ENCODE measurements at regions not wholly inside any gene's neighbourhood (a gene's known extent, or its start where the extent isn't known, plus 50 kb on each side); places are given as distances from the start of the nearest gene placed in this dataset.

DNA sequence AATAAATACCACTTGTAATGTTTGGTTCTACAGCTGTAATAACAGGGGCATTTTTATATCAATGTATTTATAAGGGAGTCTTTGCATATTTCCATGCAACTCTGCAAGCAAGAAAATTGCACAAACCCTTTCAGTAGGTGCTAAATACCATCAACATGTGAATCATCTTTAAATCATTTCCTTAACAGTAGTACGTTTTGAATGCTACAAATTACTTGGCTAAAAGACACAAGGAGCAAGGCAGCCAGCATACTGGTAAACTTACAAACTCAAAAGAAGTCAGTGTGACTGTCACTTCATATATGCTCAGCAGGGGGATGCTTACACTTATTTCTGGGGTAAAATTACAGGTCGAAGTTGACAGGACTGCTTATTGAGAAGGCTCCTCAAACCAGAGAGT lies 402.4 kb downstream of the EFNB2 start:
- DNase-seq (ENCODE audit: low read depth in 2 of 2), result no peak

DNA sequence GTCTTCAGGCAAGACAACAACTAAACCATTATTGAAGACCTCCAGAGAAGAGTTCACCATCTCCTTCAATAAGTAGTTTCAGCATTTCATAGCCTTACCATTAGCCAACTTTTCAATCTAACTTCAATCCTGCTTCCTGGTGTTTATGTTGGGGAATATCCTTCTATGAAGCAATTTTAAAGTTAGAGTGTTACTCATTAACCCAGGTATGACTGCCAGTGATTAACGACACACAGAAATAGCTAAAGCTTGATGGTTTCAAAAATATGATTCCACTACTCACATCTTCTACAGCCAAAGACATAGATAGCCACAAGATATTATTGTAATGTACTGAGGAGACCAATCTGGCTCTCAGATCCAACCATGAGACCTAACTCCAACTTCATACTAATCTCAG lies 403.2 kb downstream of the EFNB2 start:
- DNase-seq (ENCODE audit: low read depth in 2 of 2), result no peak

DNA sequence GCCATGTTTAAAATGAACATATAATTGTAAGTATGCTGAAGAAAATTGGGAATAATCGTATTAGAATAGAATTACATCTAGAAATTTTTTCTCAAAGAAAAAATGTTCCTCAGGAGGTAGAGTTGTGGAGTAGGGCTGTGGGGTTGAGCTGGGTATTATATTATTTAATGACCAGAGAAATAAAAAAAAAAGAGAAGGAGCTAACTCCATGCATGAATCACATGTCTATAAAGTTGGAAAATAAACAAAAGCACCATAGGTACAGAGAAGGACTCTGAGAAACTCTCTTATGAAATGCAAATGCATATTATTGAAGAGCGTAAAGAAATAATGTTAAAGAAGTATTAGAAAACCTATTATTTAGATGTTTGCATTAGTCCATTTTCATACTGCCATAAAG lies 405.5 kb downstream of the EFNB2 start:
- no peak for DNase-seq (ENCODE audit: low read depth in 2 of 2)

GRCh38 chr13:106129273-106129672 lies 406.2 kb downstream of the EFNB2 start:
- no peak for DNase-seq (ENCODE audit: low read depth in 2 of 2)

- DNase-seq (ENCODE audit: low read depth in 2 of 2), result no peak
Measured at GRCh38 chr13:106122234-106122633, 413.2 kb downstream of the EFNB2 start.

- no peak for DNase-seq (ENCODE audit: low read depth in 2 of 2)
Measured at GRCh38 chr13:106121173-106121754, 414.2 kb downstream of the EFNB2 start.

DNA sequence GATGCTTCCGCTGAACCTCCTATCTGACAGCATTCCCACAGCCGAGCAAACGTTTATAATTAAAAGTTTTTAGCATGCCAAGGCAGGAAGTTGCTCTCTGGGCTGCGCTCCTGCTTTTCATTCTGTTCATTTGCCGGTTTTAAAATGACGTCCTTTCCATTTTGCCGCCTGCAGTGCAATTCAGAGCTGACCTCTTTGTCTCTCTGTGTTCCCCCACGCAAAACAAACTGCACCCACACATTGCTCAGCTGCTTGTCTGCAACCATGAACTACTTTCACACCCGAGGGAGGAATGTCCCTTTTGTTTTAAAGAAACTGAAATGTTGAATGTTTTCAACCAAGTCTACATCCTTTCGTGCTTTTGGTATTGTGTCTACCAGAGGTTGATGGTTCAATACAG lies 416.5 kb downstream of the EFNB2 start:
- no peak for DNase-seq (ENCODE audit: low read depth in 2 of 2)

DNA sequence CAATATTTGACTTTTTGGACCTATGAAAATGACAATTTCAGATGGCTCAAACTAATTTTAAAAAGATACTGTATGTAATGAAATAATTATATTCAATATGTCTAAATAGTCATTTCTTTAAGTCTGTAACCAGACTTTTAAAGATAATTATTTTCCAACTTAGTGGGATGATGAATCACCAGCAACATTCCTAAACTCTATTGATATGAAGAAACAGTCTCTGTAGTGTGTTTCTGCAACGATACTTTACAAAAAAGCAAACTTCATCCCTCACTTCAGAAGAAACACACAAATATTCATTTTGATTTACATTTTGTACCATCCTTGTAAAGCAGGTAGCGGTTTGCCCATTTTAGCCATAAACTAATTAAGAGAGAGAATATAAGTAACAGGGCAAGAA lies 417.4 kb downstream of the EFNB2 start:
- no peak for DNase-seq (ENCODE audit: low read depth in 2 of 2)

DNA sequence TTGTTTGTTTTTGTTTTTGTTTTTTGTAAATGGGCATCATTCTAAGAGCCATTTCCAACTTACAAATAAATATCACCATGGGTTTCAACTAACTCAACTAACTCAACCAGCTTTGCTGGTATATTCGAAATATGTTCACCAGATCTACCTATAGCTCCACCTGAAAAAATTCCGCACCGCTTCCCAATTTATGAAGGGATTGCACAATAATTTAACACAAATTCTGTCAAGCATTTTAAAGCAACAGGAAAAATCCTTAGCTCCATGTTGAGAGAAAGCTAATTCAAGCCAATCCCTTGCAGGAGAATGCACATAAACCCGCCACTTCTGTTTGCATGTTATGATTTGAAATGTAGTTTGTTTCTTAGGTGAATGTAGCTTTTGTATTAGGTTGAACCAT lies 417.8 kb downstream of the EFNB2 start:
- DNase-seq (ENCODE audit: low read depth in 2 of 2), result no peak

DNA sequence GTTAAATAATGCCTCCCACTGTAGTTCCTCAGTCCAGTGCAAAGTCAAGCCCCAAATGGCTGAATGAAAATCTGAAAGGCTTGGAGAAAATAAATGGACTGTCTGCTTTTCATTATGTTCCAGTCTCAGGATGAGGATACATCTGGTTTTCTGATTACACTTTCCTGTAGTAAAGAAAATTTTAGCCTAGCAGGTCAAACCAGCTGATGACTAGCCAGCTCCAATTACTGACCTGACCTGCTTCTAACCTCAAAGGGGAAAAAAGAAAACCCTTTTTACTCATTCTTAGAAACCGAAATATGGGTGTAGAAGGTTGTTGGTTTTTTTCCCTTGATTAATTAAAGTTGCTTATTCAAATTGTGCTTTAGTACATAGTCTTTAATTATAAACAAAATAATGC lies 418.4 kb downstream of the EFNB2 start:
- no peak for DNase-seq (ENCODE audit: low read depth in 2 of 2)

- DNase-seq (ENCODE audit: low read depth in 2 of 2), result no peak
Measured at GRCh38 chr13:106115081-106115480, 420.4 kb downstream of the EFNB2 start.

DNA sequence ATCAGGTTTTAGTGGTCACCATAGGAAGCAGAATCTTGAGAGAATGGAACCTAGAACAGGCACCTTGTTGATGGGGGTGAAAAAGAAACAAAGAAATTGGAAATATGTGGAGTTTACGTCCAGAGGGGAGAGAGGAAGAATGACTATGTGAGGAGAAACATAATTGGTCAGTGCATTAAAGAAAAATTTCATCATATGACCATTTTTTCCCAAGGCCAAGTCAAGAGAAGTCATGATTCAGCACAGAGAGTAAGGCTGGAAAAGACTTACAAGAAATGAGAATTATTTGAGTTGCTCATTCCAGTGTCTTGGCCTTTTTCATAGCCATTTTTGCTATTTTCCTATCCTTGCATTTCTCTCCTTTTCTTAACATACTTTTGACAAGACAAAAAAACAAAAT lies 421.7 kb downstream of the EFNB2 start:
- DNase-seq (ENCODE audit: low read depth in 2 of 2), result no peak

GRCh38 chr13:106112191-106112590 lies 423.3 kb downstream of the EFNB2 start:
- DNase-seq (ENCODE audit: low read depth in 2 of 2), result no peak

GRCh38 chr13:106110241-106110855 lies 425.1 kb downstream of the EFNB2 start:
- DNase-seq (ENCODE audit: low read depth in 2 of 2), result no peak

DNA sequence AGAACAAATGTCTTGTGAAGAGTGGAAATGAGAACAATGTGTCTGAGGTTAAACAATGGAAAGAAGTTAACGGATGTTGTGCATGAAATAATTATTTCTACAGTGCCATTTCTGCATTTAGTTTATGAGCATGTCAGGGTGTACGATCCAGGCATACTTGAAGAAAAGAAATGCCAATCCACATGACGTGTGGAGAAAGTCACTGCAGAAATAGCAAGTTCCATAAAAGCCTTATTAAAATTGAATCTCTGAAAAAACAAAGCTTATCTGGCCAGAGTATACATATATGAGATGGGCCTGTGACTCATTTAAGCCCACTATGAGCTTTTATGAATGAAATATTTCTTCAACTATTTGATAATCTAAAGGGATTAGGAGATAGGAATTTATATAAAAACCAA lies 426.1 kb downstream of the EFNB2 start:
- DNase-seq (ENCODE audit: low read depth in 2 of 2), result no peak

GRCh38 chr13:106108346-106108745 lies 427.1 kb downstream of the EFNB2 start:
- no peak for DNase-seq (ENCODE audit: low read depth in 2 of 2)

GRCh38 chr13:106107061-106107460 lies 428.4 kb downstream of the EFNB2 start:
- DNase-seq (ENCODE audit: low read depth in 2 of 2), result no peak

- no peak for DNase-seq (ENCODE audit: low read depth in 2 of 2)
Measured at GRCh38 chr13:106105153-106105552, 430.3 kb downstream of the EFNB2 start.

DNA sequence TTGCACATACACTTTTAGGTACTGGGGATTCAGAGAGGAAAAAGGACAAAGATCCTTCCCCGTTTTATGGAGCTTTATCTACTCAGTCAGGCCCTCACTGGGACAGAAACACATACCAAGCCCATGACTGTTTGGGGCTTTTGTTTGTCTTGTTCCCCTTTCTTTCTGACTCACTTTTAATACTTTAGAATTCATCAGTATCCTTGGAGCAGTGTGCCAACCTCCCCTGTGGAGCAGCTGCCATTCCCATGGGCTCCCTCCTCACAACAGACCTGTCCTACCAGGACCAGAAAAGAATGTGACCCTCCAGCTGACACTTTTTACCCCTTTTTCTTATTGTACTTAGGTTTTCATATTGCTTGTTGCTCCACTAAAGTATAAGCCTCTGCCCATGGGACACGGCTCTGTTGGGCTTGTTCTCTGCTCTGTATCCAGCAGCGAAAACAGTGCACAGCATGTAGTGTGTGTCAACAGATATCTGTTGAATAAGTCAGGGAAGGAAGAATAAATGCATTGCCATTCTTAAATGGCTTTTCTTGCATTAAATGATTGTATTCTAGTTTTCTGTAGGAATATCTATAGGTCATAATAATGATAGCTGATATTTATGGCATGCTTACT lies 431.1 kb downstream of the EFNB2 start:
- no peak for DNase-seq (ENCODE audit: low read depth in 2 of 2)

DNA sequence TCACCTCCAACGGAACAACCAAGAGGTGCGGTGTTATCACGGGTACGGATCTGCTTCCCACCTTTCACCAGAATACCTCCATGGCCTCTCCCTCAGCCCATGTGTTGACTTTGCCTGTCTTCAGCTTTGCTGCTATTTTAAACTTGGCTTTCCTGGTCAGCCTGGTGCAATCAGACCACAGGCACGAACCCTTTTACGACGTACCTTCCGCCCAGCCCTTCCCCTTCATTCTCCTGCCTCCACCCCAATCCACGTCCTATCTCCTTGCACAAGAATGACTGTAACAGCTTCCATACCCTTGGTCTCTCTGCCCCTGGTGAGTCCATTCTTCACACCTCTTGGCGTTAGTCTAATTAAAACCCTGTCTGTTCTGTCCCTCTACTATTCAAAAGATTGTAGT lies 431.7 kb downstream of the EFNB2 start:
- DNase-seq (ENCODE audit: low read depth in 2 of 2), result no peak

GRCh38 chr13:106102786-106103185 lies 432.7 kb downstream of the EFNB2 start:
- no peak for DNase-seq (ENCODE audit: low read depth in 2 of 2)

DNA sequence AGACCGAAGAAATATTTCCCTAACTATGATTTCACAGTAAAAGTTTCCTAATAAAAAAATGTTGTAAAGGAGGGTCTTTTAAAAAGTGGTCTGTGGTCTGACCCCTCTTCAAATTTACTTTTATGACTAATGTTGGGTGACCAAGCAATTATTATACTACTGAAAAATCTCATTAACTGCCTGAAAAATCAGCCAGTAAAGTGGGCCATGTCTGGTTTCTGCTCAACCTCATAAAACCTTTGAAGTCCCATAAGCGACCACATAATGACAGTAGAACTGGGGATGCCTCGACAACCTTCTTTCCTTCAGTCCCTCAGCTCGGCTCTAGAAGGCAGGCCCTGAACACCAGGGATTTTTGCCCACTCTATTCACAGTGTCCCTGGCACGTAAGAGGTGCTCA lies 434.3 kb downstream of the EFNB2 start:
- DNase-seq (ENCODE audit: low read depth in 2 of 2), result no peak

GRCh38 chr13:106100171-106100919 lies 435.1 kb downstream of the EFNB2 start:
- DNase-seq (ENCODE audit: low read depth in 2 of 2), result no peak
